ENCODE measurements at regions not wholly inside any gene's neighbourhood (a gene's known extent, or its start where the extent isn't known, plus 50 kb on each side); places are given as distances from the start of the nearest gene placed in this dataset.
"Not testable (repeated sequence)": the region's sequence is repeated elsewhere in the genome, so short reads cannot be mapped to it uniquely, and the experiment has no call there.

DNA sequence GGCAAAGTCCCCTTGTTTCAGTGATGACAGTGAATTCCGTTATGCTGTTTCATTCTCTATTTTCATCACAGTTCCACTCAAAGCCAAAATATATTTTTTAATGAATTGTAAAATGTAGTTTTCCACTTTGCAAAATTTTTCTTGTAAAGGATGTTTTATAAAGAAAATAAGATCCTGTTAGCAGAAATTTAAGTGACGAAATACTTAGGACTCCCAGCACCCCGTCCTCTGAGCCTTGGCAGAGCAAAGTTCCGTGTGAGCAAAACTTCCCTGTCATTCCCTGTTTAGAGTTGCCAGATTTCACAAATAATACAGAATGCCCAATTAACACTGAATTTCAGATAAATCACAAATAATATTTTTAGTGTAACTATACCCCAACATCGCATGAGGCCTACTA, 81.0 kb upstream of the RBPJ start:
- DNase-seq (ENCODE audit: low read depth in 2 of 2) = no peak

- DNase-seq (ENCODE audit: low read depth in 2 of 2) = no peak
Measured at GRCh38 chr4:26241179-26241578, 79.6 kb upstream of the RBPJ start.

- no peak for DNase-seq (ENCODE audit: low read depth in 2 of 2)
Measured at GRCh38 chr4:26242451-26242850, 78.4 kb upstream of the RBPJ start.

DNA sequence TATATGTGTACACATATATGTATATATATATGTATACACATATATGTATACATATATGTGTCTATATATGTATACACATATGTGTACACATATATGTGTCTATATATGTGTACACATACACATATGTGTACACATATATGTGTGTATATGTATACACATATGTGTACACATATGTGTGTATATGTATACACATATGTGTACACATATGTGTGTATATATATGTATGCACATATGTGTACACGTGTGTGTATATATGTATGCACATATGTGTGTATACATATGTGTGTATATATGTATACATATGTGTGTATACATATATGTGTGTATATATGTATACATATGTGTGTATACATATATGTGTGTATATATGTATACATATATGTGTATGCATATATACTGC, 76.7 kb upstream of the RBPJ start:
- DNase-seq (ENCODE audit: low read depth in 2 of 2) = not testable (repeated sequence)

- DNase-seq (ENCODE audit: low read depth in 2 of 2) = no peak
Measured at GRCh38 chr4:26248647-26249046, 72.2 kb upstream of the RBPJ start.

DNA sequence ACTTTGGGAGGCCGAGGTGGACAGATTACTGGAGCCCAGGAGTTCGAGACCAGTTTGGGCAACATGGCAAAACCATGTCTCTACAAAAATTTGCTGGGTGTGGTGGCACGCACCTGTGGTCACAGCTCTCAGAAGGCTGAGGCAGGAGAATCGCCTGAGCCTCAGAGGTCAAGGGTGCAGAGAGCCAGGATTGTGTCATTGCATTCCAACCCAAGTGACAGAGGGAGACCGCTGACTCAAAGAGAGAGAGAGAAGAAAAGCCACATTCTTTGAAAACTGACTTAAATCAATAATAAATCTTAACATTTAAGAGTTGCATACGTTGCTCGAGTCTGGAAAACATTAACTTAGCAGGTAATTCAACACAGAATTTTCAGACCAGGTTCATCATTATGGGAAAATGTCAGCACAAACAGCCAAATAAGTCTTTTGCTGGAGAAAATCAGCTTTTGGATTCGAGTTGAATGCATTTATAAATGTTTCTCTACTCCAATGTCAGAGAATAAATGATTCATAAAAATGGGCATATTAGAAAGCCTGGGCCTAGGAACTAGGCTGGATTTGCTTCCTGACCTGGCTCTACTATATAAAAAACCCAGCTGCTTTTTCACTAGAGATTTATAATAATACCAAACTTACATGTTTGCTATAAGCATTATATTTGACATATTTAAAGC, 68.3 kb upstream of the RBPJ start:
- no peak for DNase-seq (ENCODE audit: low read depth in 2 of 2)

DNA sequence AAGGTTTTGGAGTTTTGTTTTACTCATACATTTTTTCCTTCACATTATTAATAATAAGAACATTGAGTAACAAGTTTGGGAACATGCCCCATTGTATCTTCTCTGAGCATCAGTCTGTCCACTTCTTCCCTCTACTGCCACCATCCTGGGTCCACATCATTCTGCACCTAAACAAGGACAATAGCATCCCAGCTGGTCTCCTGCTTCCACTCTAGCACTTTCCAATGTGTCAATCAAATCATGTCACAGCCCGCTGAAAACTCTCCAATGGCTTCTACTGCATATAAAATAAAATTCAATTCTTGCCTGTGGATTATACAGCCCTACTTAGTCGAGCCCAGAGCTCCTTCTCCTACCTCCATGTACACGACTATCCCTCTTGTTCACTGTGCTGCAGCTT, 66.8 kb upstream of the RBPJ start:
- no peak for DNase-seq (ENCODE audit: low read depth in 2 of 2)

DNA sequence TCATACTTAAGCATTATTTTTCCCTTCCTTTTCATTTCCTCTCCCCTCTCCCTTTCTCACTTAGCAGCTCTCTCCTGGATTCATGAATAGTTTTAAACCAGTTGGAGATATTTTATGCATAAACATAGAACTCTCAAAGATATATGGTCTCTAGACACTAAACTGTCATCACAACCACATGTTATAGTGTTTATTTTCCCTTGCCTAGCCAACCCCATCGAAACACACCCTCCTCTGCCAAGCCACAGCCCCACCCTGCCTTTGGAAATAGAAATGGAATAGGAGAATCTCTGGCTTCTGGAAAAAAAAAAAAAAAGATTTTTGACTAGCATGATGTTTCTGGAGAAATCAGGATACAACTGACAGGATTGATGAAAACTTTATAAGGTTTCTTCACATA, 64.8 kb upstream of the RBPJ start:
- DNase-seq (ENCODE audit: low read depth in 2 of 2) = no peak

DNA sequence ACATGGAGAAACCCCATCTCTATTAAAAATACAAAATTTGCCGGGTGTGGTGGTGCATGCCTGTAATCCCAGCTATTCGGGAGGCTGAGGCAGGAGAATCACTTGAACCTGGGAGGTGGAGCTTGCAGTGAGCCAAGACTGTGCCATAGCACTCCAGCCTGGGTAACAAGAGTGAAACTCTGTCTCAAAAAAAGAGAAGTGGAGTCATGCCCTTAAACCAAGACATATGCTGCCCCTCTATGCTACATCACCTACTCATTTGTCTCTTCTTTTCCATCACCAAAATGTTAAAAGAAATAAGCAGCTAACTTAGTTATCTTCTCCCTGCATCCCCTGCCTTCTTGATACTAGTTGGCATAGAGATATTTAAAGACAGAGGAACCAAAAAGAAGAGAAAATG, 63.4 kb upstream of the RBPJ start:
- not testable (repeated sequence) for DNase-seq (ENCODE audit: low read depth in 2 of 2)

- no peak for DNase-seq (ENCODE audit: low read depth in 2 of 2)
Measured at GRCh38 chr4:26257850-26258249, 63.0 kb upstream of the RBPJ start.

GRCh38 chr4:26260571-26260970, 60.2 kb upstream of the RBPJ start:
- DNase-seq (ENCODE audit: low read depth in 2 of 2) = no peak

DNA sequence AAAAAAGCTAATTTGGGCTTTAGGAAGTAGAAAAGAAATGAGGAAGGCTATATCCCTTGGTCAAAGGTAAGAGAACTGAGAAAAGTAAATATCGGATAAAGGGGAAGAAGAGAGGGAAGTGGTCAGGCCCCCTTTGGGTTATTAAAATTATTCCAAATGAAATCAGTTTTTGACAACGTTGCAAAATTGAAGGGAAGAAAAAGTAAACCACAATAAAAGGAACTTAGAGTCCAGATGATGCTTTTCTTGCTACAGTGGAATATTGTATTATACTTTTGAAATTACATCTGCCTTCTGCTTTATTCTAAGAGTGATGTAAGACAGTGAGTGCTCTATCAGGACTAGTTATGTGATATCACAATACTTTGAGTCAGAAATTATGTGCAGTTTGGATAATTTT, 59.4 kb upstream of the RBPJ start:
- DNase-seq (ENCODE audit: low read depth in 2 of 2) = no peak

DNA sequence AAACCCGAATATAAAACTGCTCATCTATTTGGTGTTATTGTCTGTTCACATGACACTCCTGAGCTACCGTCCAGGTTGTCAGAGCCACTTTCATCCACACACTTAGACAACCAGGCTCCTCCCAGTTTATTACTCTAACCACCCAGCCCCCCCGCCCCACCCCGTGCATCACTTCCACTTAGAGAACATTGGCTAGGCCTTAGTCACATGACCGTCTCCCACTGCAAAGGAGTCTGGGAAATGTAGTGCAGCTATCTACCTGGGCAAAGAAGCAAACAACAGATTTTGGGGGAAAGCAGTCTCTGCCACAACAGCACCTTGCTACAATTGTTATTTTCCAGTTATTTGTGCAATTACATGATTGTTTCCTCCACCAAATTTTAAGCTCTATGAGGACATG, 57.6 kb upstream of the RBPJ start:
- no peak for DNase-seq (ENCODE audit: low read depth in 2 of 2)

- no peak for DNase-seq (ENCODE audit: low read depth in 2 of 2)
Measured at GRCh38 chr4:26264109-26264508, 56.7 kb upstream of the RBPJ start.

- DNase-seq (ENCODE audit: low read depth in 2 of 2) = no peak
Measured at GRCh38 chr4:26267087-26267486, 53.7 kb upstream of the RBPJ start.

GRCh38 chr4:26268246-26268645, 52.6 kb upstream of the RBPJ start:
- DNase-seq (ENCODE audit: low read depth in 2 of 2) = no peak

GRCh38 chr4:26269038-26269437, 51.8 kb upstream of the RBPJ start:
- DNase-seq (ENCODE audit: low read depth in 2 of 2) = no peak

All from stimulated activated CD4-positive, alpha-beta T cell treated with anti-CD3 and anti-CD28 coated beads, Interleukin-4, amount 100 ng/mL, for 48 hours (primary cell).